K562 (cell line): ENCODE measurements at regions not wholly inside any gene's neighbourhood (a gene's known extent, or its start where the extent isn't known, plus 50 kb on each side); places are given as distances from the start of the nearest gene placed in this dataset.

Experiments used
- ATAC-seq: fragments of 200-7000 bp; cut with Tn5 transposase; 3 replicates; pipeline ENCODE4 v1.9.1; 2020; ENCODE audit warnings: moderate library complexity
- BruUV-seq: library from RNA; stranded (reverse); fragments of 400-500 nt; replicated peaks from 2 replicates; lab custom pipeline; 2021; lab: Mats Ljungman, UMichigan
- CTCF ChIA-PET: fragments of 300-600 bp; formaldehyde crosslinking; extraction: SDS; loops from one replicate; lab custom pipeline; 2021; ENCODE audit warnings: low intra/inter-chr PET ratio; lab: Yijun Ruan, JAX
- POLR2A ChIA-PET: fragments of 300-600, 350-650 bp; sonication (Branson Sonifier 250); formaldehyde crosslinking; extraction: SDS; loops from one replicate; lab custom pipeline; 2021; ENCODE audit warnings: antibody characterized with exemption, inconsistent platforms; lab: Yijun Ruan, JAX
- DNase-seq, 4 experiments: peaks; one replicate each; pipeline versions ENCODE4 v3.0.0 to v3.0.0-alpha.2; 2011 to 2018; ENCODE audit warnings: low spot score in 3 of 4, mixed read lengths in 3 of 4; ENCODE audit errors: extremely low read depth in 1 of 4
- FAIRE-seq: peaks from 2 replicates; lab custom pipeline; 2011; peaks lifted over from hg19 to GRCh38; lab: Jason Lieb, UNC
- H2AFZ ChIP-seq: 2 replicates; pipeline ENCODE4 v1.6.0; 2011; ENCODE audit warnings: low read depth, low read length, control low read depth, inconsistent platforms
- H3K27ac ChIP-seq: fragments of 200-600 bp; 3 replicates; pipeline ENCODE4 v1.8.0; 2011; ENCODE audit warnings: low read depth, mild to moderate bottlenecking, control low read depth, inconsistent platforms, low read length, moderate library complexity, mixed read lengths; ENCODE audit errors: extremely low read depth
- H3K27me3 ChIP-seq, 2 experiments: fragments of 300-600 bp in 1 of 2; 2 replicates in 1 of 2; 3 replicates in 1 of 2; pipeline versions ENCODE4 v1.6.0 to v1.8.0; 2011; ENCODE audit warnings: inconsistent platforms in 2 of 2, low read length in 2 of 2, mild to moderate bottlenecking in 1 of 2, mixed read lengths in 1 of 2, moderate library complexity in 1 of 2; ENCODE audit not compliant: control insufficient read depth in 2 of 2, insufficient read depth in 2 of 2
- H3K36me3 ChIP-seq: fragments of 300-600 bp; 3 replicates; pipeline ENCODE4 v1.8.0; 2011; ENCODE audit warnings: mild to moderate bottlenecking, low read length, inconsistent platforms; ENCODE audit not compliant: control insufficient read depth, insufficient read depth
- H3K4me1 ChIP-seq, 2 experiments: fragments of 200-600 bp in 1 of 2; replicated peaks in 1 of 2; 2 replicates in 1 of 2; 3 replicates in 1 of 2; pipeline versions ENCODE4 v1.5.1 to v1.8.0; 2011; ENCODE audit warnings: inconsistent platforms in 2 of 2, low read length in 2 of 2, mild to moderate bottlenecking in 1 of 2, mixed read lengths in 1 of 2, moderate library complexity in 1 of 2; ENCODE audit not compliant: control insufficient read depth in 2 of 2, insufficient read depth in 2 of 2
- H3K4me2 ChIP-seq: 2 replicates; pipeline ENCODE4 v1.6.1; 2011; ENCODE audit warnings: low read length, control low read depth, inconsistent platforms, mixed read lengths; ENCODE audit not compliant: insufficient read depth
- H3K4me3 ChIP-seq: fragments of 200-600 bp; sonication (generic), shearing (Covaris generic); 2 replicates; pipeline ENCODE4 v1.5.1; 2016; ENCODE audit warnings: control low read depth, inconsistent platforms
- H3K79me2 ChIP-seq: fragments of 200-600 bp; 3 replicates; pipeline ENCODE4 v1.8.0; 2011; ENCODE audit warnings: low read length, inconsistent platforms; ENCODE audit not compliant: control insufficient read depth, insufficient read depth
- H3K9ac ChIP-seq, 2 experiments: 2 replicates each; pipeline versions ENCODE4 v1.6.0 to v1.6.1; 2011; ENCODE audit warnings: low read depth in 2 of 2, low read length in 2 of 2, control low read depth in 1 of 2, inconsistent platforms in 1 of 2, mild to moderate bottlenecking in 1 of 2, mixed read lengths in 1 of 2; ENCODE audit not compliant: insufficient read depth in 1 of 2
- H3K9me1 ChIP-seq: one replicate; pipeline ENCODE4 v1.6.0; 2011; ENCODE audit warnings: inconsistent platforms, mild to moderate bottlenecking, low read length, moderate library complexity; ENCODE audit not compliant: control insufficient read depth, insufficient read depth
- H3K9me3 ChIP-seq: replicated peaks from 2 replicates; pipeline ENCODE4 v1.5.1; 2011; ENCODE audit warnings: low read depth, low read length, inconsistent platforms; ENCODE audit not compliant: control insufficient read depth, insufficient read depth
- H4K20me1 ChIP-seq: replicated peaks from 2 replicates; pipeline ENCODE4 v1.6.1; 2011; ENCODE audit warnings: low read length, inconsistent platforms, mixed read lengths; ENCODE audit not compliant: control insufficient read depth, insufficient read depth
- CBX1 ChIP-seq: sonication (generic); IDR thresholded peaks from 2 replicates; pipeline ENCODE4 v1.6.1; 2016; ENCODE audit warnings: antibody characterized with exemption, low read depth, mild to moderate bottlenecking
- DMBX1 ChIP-seq: fragments of 250-450 bp; sonication (Bioruptor Pico); IDR thresholded peaks from 2 replicates; pipeline ENCODE4 v1.8.0; 2022; ENCODE audit warnings: inconsistent platforms, mild to moderate bottlenecking, moderate library complexity, borderline replicate concordance
- FOS ChIP-seq: IDR thresholded peaks from 3 replicates; pipeline ENCODE4 v1.6.1; 2011; ENCODE audit not compliant: insufficient read length; ENCODE audit errors: extremely low read depth
- FUS ChIP-seq: fragments of 200-400 bp; formaldehyde crosslinking; optimal IDR thresholded peaks from 2 replicates; pipeline ENCODE3; 2017; ENCODE audit warnings: low read depth, low read length
- JUN ChIP-seq, 2 experiments: sonication (generic) in 1 of 2; formaldehyde crosslinking in 1 of 2; IDR thresholded peaks; 2 replicates each; pipeline versions ENCODE4 v1.6.1 to v1.8.0; 2012 to 2022; ENCODE audit warnings: borderline replicate concordance in 2 of 2, mild to moderate bottlenecking in 2 of 2, improper control_type of control experiment in 1 of 2, low read depth in 1 of 2, low read length in 1 of 2, missing genetic modification reagents in 1 of 2
- KAT7 ChIP-seq: sonication (generic); formaldehyde crosslinking; IDR thresholded peaks from 2 replicates; pipeline ENCODE4 v1.8.0; 2022; ENCODE audit warnings: missing genetic modification reagents, mild to moderate bottlenecking, borderline replicate concordance
- NKRF ChIP-seq: fragments of 450-650 bp; IDR thresholded peaks from 2 replicates; pipeline ENCODE4 v1.6.1; 2016; ENCODE audit warnings: borderline replicate concordance
- NR2C1 ChIP-seq, 2 experiments: fragments of 450-650 bp; IDR thresholded peaks; 2 replicates each; pipeline ENCODE4 v1.6.1; 2017; ENCODE audit warnings: mild to moderate bottlenecking in 2 of 2, antibody characterized with exemption in 1 of 2, inconsistent platforms in 1 of 2, missing compliant biosample characterization in 1 of 2, missing genetic modification characterization in 1 of 2
- SRSF9 ChIP-seq: fragments of 200-400 bp; formaldehyde crosslinking; IDR thresholded peaks from 2 replicates; pipeline ENCODE4 v1.6.1; 2017; ENCODE audit warnings: low read depth, low read length, borderline replicate concordance
- TARDBP ChIP-seq: fragments of 450-650 bp; IDR thresholded peaks from 2 replicates; pipeline ENCODE4 v1.6.1; 2016
- TBL1XR1 ChIP-seq, 2 experiments: IDR thresholded peaks; 2 replicates each; pipeline ENCODE4 v1.6.1; 2012; ENCODE audit warnings: improper control_type of control experiment in 2 of 2, low read length in 2 of 2, mild to moderate bottlenecking in 1 of 2
- THRAP3 ChIP-seq: fragments of 450-650 bp; IDR thresholded peaks from 2 replicates; pipeline ENCODE4 v1.6.1; 2016; ENCODE audit warnings: mild to moderate bottlenecking, inconsistent platforms, borderline replicate concordance
- ZBTB33 ChIP-seq: sonication (generic); formaldehyde crosslinking; IDR thresholded peaks from 2 replicates; pipeline ENCODE4 v1.8.1; 2023; ENCODE audit warnings: mild to moderate bottlenecking, missing genetic modification reagents
- WGBS: fragments of 100-300 bp; shearing (Covaris generic); methylation state at CpG from one replicate; pipeline ENCODE4 v1.1.6; 2016; ENCODE audit warnings: low coverage, mixed read lengths; ENCODE audit not compliant: insufficient coverage; ENCODE audit errors: missing lambda C conversion rate; 5-methylcytosine and 5-hydroxymethylcytosine counted together
- in situ Hi-C: fragments of 300-500 bp; cut with MboI; formaldehyde crosslinking; loops from 4 replicates; pipeline ENCODE4 v1.15.0; 2018; ENCODE audit warnings: inconsistent platforms, mixed read lengths
- intact Hi-C: fragments of 100-400 bp; cut with micrococcal nuclease; formaldehyde crosslinking; loops from 2 replicates; pipeline ENCODE4 v1.14.2; 2022
- TF ChIP-seq, protein P1 (sequence below), 2 experiments: fragments of 250-450 bp in 1 of 2; fragments of 450-650 bp in 1 of 2; sonication (Bioruptor Pico) in 1 of 2; IDR thresholded peaks; 2 replicates each; pipeline versions ENCODE4 v1.6.1 to v1.8.0; 2016 to 2021; ENCODE audit warnings: mild to moderate bottlenecking in 2 of 2, moderate library complexity in 2 of 2, missing compliant biosample characterization in 1 of 2, missing genetic modification characterization in 1 of 2
- TF ChIP-seq, protein P2 (sequence below): fragments of 250-450 bp; sonication (Bioruptor Pico); IDR thresholded peaks from 2 replicates; pipeline ENCODE4 v1.5.0; 2020; ENCODE audit warnings: mild to moderate bottlenecking, borderline replicate concordance

GRCh38 chr2:173631127-173631460 is 276.4 kb downstream of the CDCA7 start:
- H3K9me3 ChIP-seq: no peaks in the 10 kb centered on the region
- no peaks in the 10 kb centered on the region for H3K4me1 ChIP-seq
- WGBS: 0% methylated on average over 4 of the region's 4 CpGs
- POLR2A ChIA-PET: interaction anchor here (1.0 to 1.2 kb wide), 2 partner anchors 8 to 19 kb away, joined by 3 read pairs; no protein-coding TSS in a partner anchor
- H3K9me1 ChIP-seq: no peaks in the 10 kb centered on the region
- intact Hi-C loops (no loop called here), in situ Hi-C loops (no loop called here)
- no peaks in the 10 kb centered on the region for H3K79me2 ChIP-seq
- FAIRE-seq (no peak), ATAC-seq (no peak), DNase-seq (no peak)
- no peaks in the 10 kb centered on the region for H4K20me1 ChIP-seq
- no peak overlapping the region for H3K27ac ChIP-seq
- H2AFZ ChIP-seq: no peak overlapping the region
- CTCF ChIA-PET: no interaction called here
- H3K9ac ChIP-seq: no peak overlapping the region
- H3K36me3 ChIP-seq: no peaks in the 10 kb centered on the region
- H3K4me2 ChIP-seq: no peak overlapping the region
- H3K4me3 ChIP-seq: no peak overlapping the region
- H3K27me3 ChIP-seq: peaks cover 9 to 10% of the 10 kb centered on the region in 2 experiments; a peak in 4 of 5 replicates
- BruUV-seq: no TSS peak
- no peak for TF ChIP-seq TBL1XR1 (IDR thresholded peaks at IDR 0.05; ENCODE audit: low read length in 2 of 2)
- TF ChIP-seq FOS: no peak
- TF ChIP-seq KAT7 (CRISPR knock-in tag): no peak
- TF ChIP-seq SRSF9: no peak
- TF ChIP-seq, protein P1, sequence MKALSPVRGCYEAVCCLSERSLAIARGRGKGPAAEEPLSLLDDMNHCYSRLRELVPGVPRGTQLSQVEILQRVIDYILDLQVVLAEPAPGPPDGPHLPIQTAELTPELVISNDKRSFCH (CRISPR knock-in tag; IDR thresholded peaks at IDR 0.05): no peak
- TF ChIP-seq, protein P1 (tag; IDR thresholded peaks at IDR 0.05): no peak
- no peak for TF ChIP-seq THRAP3
- no peak for TF ChIP-seq JUN (IDR thresholded peaks at IDR 0.05; ENCODE audit: borderline replicate concordance, low read depth, low read length)
- no peak for TF ChIP-seq JUN (CRISPR knock-in tag; IDR thresholded peaks at IDR 0.05; ENCODE audit: borderline replicate concordance)
- no peak for TF ChIP-seq DMBX1
- TF ChIP-seq TARDBP: no peak
- TF ChIP-seq, protein P2, sequence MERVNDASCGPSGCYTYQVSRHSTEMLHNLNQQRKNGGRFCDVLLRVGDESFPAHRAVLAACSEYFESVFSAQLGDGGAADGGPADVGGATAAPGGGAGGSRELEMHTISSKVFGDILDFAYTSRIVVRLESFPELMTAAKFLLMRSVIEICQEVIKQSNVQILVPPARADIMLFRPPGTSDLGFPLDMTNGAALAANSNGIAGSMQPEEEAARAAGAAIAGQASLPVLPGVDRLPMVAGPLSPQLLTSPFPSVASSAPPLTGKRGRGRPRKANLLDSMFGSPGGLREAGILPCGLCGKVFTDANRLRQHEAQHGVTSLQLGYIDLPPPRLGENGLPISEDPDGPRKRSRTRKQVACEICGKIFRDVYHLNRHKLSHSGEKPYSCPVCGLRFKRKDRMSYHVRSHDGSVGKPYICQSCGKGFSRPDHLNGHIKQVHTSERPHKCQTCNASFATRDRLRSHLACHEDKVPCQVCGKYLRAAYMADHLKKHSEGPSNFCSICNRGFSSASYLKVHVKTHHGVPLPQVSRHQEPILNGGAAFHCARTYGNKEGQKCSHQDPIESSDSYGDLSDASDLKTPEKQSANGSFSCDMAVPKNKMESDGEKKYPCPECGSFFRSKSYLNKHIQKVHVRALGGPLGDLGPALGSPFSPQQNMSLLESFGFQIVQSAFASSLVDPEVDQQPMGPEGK (CRISPR knock-in tag): no peak
- TF ChIP-seq NKRF: no peak
- TF ChIP-seq CBX1: no peak
- no peak for TF ChIP-seq NR2C1 (IDR thresholded peaks at IDR 0.05)
- TF ChIP-seq NR2C1 (tag; IDR thresholded peaks at IDR 0.05): no peak
- no peak for TF ChIP-seq FUS
- TF ChIP-seq ZBTB33 (CRISPR knock-in tag): no peak
